SK-N-SH (cell line): ENCODE measurements at regions not wholly inside any gene's neighbourhood (a gene's known extent, or its start where the extent isn't known, plus 50 kb on each side); places are given as distances from the start of the nearest gene placed in this dataset.

Experiments
- IRF3 ChIP-seq: fragments of 150-350 bp; IDR thresholded peaks from 2 replicates; pipeline ENCODE4 v1.6.1; 2016; ENCODE audit warnings: mild to moderate bottlenecking, low read depth, low read length
- SIN3A ChIP-seq: IDR thresholded peaks from 2 replicates; pipeline ENCODE4 v1.6.1; 2012; ENCODE audit warnings: low read depth, mild to moderate bottlenecking, low read length, moderate library complexity, borderline replicate concordance

DNA sequence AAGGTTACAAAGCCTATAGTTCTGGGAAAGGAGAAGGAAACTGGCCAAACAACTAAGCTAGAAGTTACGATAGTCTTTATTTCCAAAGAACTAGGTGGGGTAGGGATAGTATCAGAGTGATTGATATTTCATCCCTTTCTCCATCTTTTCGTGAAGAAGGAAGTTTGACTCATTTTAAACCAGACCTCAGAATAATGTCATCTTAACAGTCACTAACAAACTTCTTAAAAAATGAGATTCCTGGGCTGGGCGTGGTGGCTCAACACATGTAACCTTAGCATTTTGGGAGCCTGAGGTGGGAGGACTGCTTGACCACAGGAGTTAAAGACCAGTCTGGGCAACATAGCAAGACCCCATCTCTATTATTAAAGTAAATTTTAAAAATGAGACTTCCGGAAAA, 69.4 kb downstream of the ARL4A start:
- no peak for TF ChIP-seq SIN3A
- no peak for TF ChIP-seq IRF3
